ENCODE measurements at regions not wholly inside any gene's neighbourhood (a gene's known extent, or its start where the extent isn't known, plus 50 kb on each side); places are given as distances from the start of the nearest gene placed in this dataset.
"Not testable (repeated sequence)": the region's sequence is repeated elsewhere in the genome, so short reads cannot be mapped to it uniquely, and the experiment has no call there.

DNA sequence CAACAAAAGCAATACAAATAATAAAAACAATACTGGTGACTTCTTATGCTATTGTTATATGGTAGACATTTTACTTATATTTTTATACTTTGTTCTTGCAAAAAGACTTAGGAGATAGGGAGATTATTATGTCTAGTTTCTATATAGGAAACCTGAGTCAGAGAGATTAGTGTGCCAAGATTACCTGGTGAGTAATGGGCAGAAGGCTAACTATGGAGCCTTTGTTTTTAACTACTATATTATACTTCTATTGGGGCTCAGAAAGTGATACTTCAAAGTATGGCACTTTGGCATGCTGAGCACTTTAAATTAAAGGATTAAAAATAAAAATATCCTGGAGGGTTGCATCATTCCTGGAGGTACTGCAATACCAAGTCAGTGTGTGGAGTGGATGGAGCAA is 117.5 kb upstream of the CLINT1 start:
- no peaks in the 10 kb centered on the region for H3K36me3 ChIP-seq (ENCODE audit: insufficient read depth, low read depth, low read length)
- H3K9ac ChIP-seq (ENCODE audit: low read depth, low read length): no peak overlapping the region
- no peak overlapping the region for H3K4me3 ChIP-seq (ENCODE audit: low read length)
- no peaks in the 10 kb centered on the region for H3K27me3 ChIP-seq (ENCODE audit: insufficient read depth, low read length)
- H3K27ac ChIP-seq (ENCODE audit: low read length): no peak overlapping the region
- no peaks in the 10 kb centered on the region; the same call in 1 of the 2 replicates for H3K4me1 ChIP-seq (ENCODE audit: insufficient read depth, low read length)
- no peaks in the 10 kb centered on the region for H3K9me3 ChIP-seq (ENCODE audit: insufficient read depth, low read depth, low read length)

GRCh38 chr5:157972579-157972978 is 113.6 kb upstream of the CLINT1 start:
- Histone ChIP-seq H3K4me3 (ENCODE audit: low read length) (no peak overlapping the region), H3K36me3 (ENCODE audit: insufficient read depth, low read depth, low read length) (no peaks in the 10 kb centered on the region), H3K27ac (ENCODE audit: low read length) (no peak overlapping the region), H3K9ac (ENCODE audit: low read depth, low read length) (no peak overlapping the region), H3K9me3 (ENCODE audit: insufficient read depth, low read depth, low read length) (no peaks in the 10 kb centered on the region), H3K4me1 (ENCODE audit: insufficient read depth, low read length) (no peaks in the 10 kb centered on the region; the same call in 1 of the 2 replicates), H3K27me3 (ENCODE audit: insufficient read depth, low read length) (no peaks in the 10 kb centered on the region)

DNA sequence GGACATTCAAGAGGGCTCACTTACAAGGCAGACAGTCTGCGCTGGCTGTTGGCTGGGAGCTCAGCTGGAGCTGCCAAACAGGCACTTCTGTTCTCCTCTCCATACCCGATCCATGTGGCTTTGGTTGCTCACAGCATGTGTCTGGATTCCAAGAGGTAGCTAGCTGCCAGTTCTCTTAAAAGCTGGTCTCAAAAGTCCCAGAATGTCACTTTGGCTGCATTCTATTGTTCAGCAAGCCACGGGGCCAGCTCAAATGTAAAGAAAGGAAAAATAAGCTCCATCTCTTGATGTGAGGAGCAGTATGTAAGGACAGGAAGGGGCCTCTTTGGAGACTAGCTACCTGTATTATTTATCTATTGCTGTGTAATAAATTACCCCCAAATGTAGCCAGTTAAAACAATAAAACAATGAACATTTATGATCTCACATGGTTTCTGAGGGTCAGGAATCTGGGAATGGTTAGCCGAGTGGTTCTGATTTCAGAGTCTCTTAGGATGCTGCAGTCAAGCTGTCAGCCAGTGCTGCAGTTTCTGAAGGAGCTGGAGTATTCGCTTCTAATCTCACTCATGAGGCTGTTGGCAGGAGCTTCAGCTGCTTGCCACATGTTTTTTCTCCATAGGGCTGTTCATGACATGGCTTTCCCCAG is 112.7 kb upstream of the CLINT1 start:
- no peak overlapping the region for H3K9ac ChIP-seq (ENCODE audit: low read depth, low read length)
- no peak overlapping the region for H3K4me3 ChIP-seq (ENCODE audit: low read length)
- no peaks in the 10 kb centered on the region for H3K9me3 ChIP-seq (ENCODE audit: insufficient read depth, low read depth, low read length)
- H3K27me3 ChIP-seq (ENCODE audit: insufficient read depth, low read length): no peaks in the 10 kb centered on the region
- H3K4me1 ChIP-seq (ENCODE audit: insufficient read depth, low read length): peaks cover 1% of the 10 kb centered on the region; the same call in 1 of the 2 replicates
- no peak overlapping the region for H3K27ac ChIP-seq (ENCODE audit: low read length)
- no peaks in the 10 kb centered on the region for H3K36me3 ChIP-seq (ENCODE audit: insufficient read depth, low read depth, low read length)

GRCh38 chr5:157968570-157968969 is 109.6 kb upstream of the CLINT1 start:
- H3K27me3 ChIP-seq (ENCODE audit: insufficient read depth, low read length); H3K9ac ChIP-seq (ENCODE audit: low read depth, low read length); H3K4me3 ChIP-seq (ENCODE audit: low read length); H3K9me3 ChIP-seq (ENCODE audit: insufficient read depth, low read depth, low read length); H3K36me3 ChIP-seq (ENCODE audit: insufficient read depth, low read depth, low read length); H3K27ac ChIP-seq (ENCODE audit: low read length): not testable (repeated sequence)
- peaks cover 17% of the 10 kb centered on the region; the same call in 1 of the 2 replicates for H3K4me1 ChIP-seq (ENCODE audit: insufficient read depth, low read length)

- peak overlapping the region; percentile 45; the same call in 1 of the 2 replicates for H3K4me3 ChIP-seq (ENCODE audit: low read length)
Observed at GRCh38 chr5:157965989-157966388, 107.0 kb upstream of the CLINT1 start.

DNA sequence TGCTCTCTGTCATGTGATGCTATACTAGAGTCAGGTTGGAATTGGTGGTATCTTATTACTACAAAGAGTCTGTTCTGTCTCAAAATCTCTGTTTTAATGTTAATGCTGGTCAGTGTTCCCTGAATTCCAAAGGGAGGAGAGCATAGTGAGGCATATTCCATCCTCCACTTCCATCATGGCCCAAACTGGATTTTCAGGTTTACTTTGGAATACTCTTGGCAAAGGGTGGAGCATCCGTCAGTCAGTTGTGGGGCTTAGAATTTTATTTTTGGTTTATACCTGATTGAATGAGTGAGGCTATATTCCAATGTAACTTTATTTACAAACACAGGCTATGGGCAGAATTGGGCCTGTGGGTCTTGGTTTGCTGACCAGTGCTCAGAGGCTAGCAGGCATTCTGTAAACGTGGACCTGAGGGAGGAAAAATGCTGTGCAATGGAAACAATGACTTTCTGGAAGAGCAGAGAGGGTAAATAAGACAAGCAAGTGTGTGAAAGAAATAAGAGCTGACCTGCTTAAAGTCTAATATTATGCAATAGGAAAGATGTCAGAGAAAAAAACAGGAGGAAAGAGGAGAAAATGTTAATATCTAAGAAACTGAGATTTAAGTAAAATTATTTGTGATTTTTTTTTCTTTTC is 106.2 kb upstream of the CLINT1 start:
- Histone ChIP-seq H3K4me1 (ENCODE audit: insufficient read depth, low read length) (peaks cover 17% of the 10 kb centered on the region; the same call in 1 of the 2 replicates), H3K27ac (ENCODE audit: low read length) (peak overlapping the region; percentile 45), H3K4me3 (ENCODE audit: low read length) (peak overlapping the region; percentile 45; the same call in 1 of the 2 replicates), H3K27me3 (ENCODE audit: insufficient read depth, low read length) (no peaks in the 10 kb centered on the region), H3K9me3 (ENCODE audit: insufficient read depth, low read depth, low read length) (no peaks in the 10 kb centered on the region), H3K36me3 (ENCODE audit: insufficient read depth, low read depth, low read length) (no peaks in the 10 kb centered on the region), H3K9ac (ENCODE audit: low read depth, low read length) (peak overlapping the region; percentile 74)

More at GRCh38 chr5:157965989-157966388, 107.0 kb upstream of the CLINT1 start:
- Histone ChIP-seq H3K36me3 (ENCODE audit: insufficient read depth, low read depth, low read length) (no peaks in the 10 kb centered on the region), H3K4me1 (ENCODE audit: insufficient read depth, low read length) (peaks cover 17% of the 10 kb centered on the region; the same call in 1 of the 2 replicates), H3K27me3 (ENCODE audit: insufficient read depth, low read length) (no peaks in the 10 kb centered on the region), H3K9me3 (ENCODE audit: insufficient read depth, low read depth, low read length) (no peaks in the 10 kb centered on the region), H3K9ac (ENCODE audit: low read depth, low read length) (peak overlapping the region; percentile 74), H3K27ac (ENCODE audit: low read length) (peak overlapping the region; percentile 79)

- Histone ChIP-seq H3K4me3 (ENCODE audit: low read length) (no peak overlapping the region), H3K27ac (ENCODE audit: low read length) (no peak overlapping the region), H3K9me3 (ENCODE audit: insufficient read depth, low read depth, low read length) (no peaks in the 10 kb centered on the region), H3K9ac (ENCODE audit: low read depth, low read length) (no peak overlapping the region), H3K4me1 (ENCODE audit: insufficient read depth, low read length) (peaks cover 17% of the 10 kb centered on the region; the same call in 1 of the 2 replicates), H3K27me3 (ENCODE audit: insufficient read depth, low read length) (no peaks in the 10 kb centered on the region), H3K36me3 (ENCODE audit: insufficient read depth, low read depth, low read length) (no peaks in the 10 kb centered on the region)
Observed at GRCh38 chr5:157963761-157964160, 104.8 kb upstream of the CLINT1 start.

- Histone ChIP-seq H3K36me3 (ENCODE audit: insufficient read depth, low read depth, low read length) (no peaks in the 10 kb centered on the region), H3K9ac (ENCODE audit: low read depth, low read length) (no peak overlapping the region), H3K27me3 (ENCODE audit: insufficient read depth, low read length) (no peaks in the 10 kb centered on the region), H3K9me3 (ENCODE audit: insufficient read depth, low read depth, low read length) (no peaks in the 10 kb centered on the region), H3K4me3 (ENCODE audit: low read length) (no peak overlapping the region), H3K4me1 (ENCODE audit: insufficient read depth, low read length) (peaks cover 17% of the 10 kb centered on the region; the same call in 1 of the 2 replicates), H3K27ac (ENCODE audit: low read length) (no peak overlapping the region)
Observed at GRCh38 chr5:157963244-157963643, 104.3 kb upstream of the CLINT1 start.

GRCh38 chr5:157962686-157963085 is 103.7 kb upstream of the CLINT1 start:
- not testable (repeated sequence) for H3K4me3 ChIP-seq (ENCODE audit: low read length); H3K36me3 ChIP-seq (ENCODE audit: insufficient read depth, low read depth, low read length); H3K9ac ChIP-seq (ENCODE audit: low read depth, low read length); H3K9me3 ChIP-seq (ENCODE audit: insufficient read depth, low read depth, low read length); H3K27me3 ChIP-seq (ENCODE audit: insufficient read depth, low read length); H3K27ac ChIP-seq (ENCODE audit: low read length)
- H3K4me1 ChIP-seq (ENCODE audit: insufficient read depth, low read length): peaks cover 17% of the 10 kb centered on the region; the same call in 1 of the 2 replicates

DNA sequence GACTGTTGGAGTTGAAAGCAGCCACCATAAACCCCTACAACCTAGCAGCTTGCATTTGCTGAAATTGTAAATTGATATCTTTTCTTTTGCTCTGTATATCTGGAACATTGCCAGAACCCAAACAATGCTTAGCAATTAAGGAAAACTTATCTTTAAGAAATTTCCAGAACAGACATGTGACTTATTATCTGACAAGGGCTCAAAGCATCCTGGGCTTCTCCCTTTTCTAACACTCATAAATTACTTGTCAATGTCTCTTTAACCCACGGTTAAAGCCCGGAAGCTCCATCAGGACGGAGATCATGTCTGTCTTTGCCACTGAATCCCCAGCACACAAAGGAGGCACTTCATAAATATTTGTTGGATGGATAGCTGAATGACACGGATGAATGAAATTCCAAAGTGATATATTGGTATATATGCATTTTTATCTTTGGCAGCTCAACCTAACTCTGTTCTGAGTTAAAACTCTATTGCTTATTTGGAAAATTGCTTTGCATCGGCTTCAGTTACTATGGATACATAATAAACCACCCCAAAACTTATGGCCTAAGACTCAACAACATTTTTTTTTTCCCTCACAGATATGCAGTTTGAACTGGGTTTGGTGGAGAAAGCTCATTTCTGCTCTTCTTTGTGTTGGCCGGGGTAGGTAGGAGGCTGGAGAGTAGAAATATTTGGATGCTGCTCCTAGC is 103.1 kb upstream of the CLINT1 start:
- Histone ChIP-seq H3K27ac (ENCODE audit: low read length) (no peak overlapping the region), H3K9ac (ENCODE audit: low read depth, low read length) (no peak overlapping the region), H3K4me1 (ENCODE audit: insufficient read depth, low read length) (peaks cover 17% of the 10 kb centered on the region; the same call in 1 of the 2 replicates), H3K27me3 (ENCODE audit: insufficient read depth, low read length) (no peaks in the 10 kb centered on the region), H3K36me3 (ENCODE audit: insufficient read depth, low read depth, low read length) (no peaks in the 10 kb centered on the region), H3K4me3 (ENCODE audit: low read length) (no peak overlapping the region), H3K9me3 (ENCODE audit: insufficient read depth, low read depth, low read length) (no peaks in the 10 kb centered on the region)

DNA sequence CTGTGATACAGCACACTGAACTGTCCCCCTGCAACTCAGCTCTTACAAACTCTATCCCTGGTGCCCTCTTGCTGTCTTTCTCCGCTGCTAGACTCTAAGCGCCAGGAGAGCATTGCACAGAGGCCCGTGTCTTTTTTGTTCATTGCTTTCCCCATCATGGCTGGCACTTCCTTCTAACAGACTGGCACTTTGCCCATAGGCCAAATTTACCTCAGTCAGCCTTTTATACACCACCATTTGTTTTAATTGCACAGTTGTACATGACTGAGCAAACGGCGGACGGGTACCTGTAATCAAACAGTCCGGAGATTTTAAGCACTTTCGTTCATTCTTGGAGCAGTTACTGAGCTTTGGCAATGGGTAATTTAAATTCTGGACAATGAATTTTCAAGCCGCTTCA is 102.2 kb upstream of the CLINT1 start:
- H3K27me3 ChIP-seq (ENCODE audit: insufficient read depth, low read length): no peaks in the 10 kb centered on the region

More for the DNA sequence above, 102.2 kb upstream of the CLINT1 start:
- Histone ChIP-seq H3K27ac (ENCODE audit: low read length) (no peak overlapping the region), H3K36me3 (ENCODE audit: insufficient read depth, low read depth, low read length) (no peaks in the 10 kb centered on the region), H3K9me3 (ENCODE audit: insufficient read depth, low read depth, low read length) (no peaks in the 10 kb centered on the region), H3K4me3 (ENCODE audit: low read length) (no peak overlapping the region), H3K4me1 (ENCODE audit: insufficient read depth, low read length) (peaks cover 10% of the 10 kb centered on the region; the same call in 1 of the 2 replicates), H3K9ac (ENCODE audit: low read depth, low read length) (no peak overlapping the region)

All from iPS-20b (cell line).